ENCODE measurements at regions not wholly inside any gene's neighbourhood (a gene's known extent, or its start where the extent isn't known, plus 50 kb on each side); places are given as distances from the start of the nearest gene placed in this dataset.

DNA sequence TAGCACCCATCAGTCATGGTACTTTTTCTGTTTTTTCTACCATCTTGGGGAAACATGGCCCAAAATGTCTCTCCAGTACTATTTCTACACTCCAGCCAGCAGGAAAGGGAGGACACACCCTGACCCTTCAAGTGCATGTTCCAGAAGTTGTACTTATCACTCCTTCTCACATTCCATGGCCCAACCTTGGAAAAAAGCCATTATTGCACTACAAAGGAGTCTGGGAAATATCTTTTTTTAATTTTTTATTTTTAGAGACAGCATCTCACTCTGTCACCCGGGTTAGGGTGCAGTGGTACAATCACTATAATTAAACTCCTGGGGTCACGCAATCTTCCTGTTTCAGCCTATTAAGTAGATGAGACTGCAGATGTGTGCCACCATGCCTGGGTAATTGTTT lies 100.0 kb upstream of the PPP2R3A start:
- ATAC-seq (replicated peaks in 1 of 4): no peak
- Histone ChIP-seq H3K4me1 (ENCODE audit: control insufficient read depth in 1 of 2, extremely low read depth in 1 of 2, insufficient read depth in 2 of 2, low read length in 2 of 2) (no peaks in the 10 kb centered on the region), H3K27me3 (replicated peaks in 1 of 2; ENCODE audit: control insufficient read depth in 2 of 2, extremely low read depth in 1 of 2, insufficient read depth in 2 of 2, low read length in 1 of 2) (no peaks in the 10 kb centered on the region), H3K27ac (ENCODE audit: low read length) (no peak overlapping the region), H3K9me3 (no peaks in the 10 kb centered on the region), H3K4me3 (ENCODE audit: control insufficient read depth in 1 of 2, extremely low read depth in 1 of 2, low read length in 1 of 2) (no peak overlapping the region), H3K36me3 (ENCODE audit: control insufficient read depth in 2 of 2, extremely low read depth in 1 of 2, insufficient read depth in 1 of 2, low read length in 1 of 2) (no peaks in the 10 kb centered on the region)
- POLR2A ChIA-PET: no interaction called here
- Mint-ChIP-seq H3K4me1 (no peaks in the 10 kb centered on the region), H3K4me3 (no peak overlapping the region), H3K27me3 (peaks cover 3 to 4% of the 10 kb centered on the region in 2 donors), H3K27ac (no peak overlapping the region), H3K36me3 (no peaks in the 10 kb centered on the region), H3K9me3 (peaks cover 0 to 10% (median 5%) of the 10 kb centered on the region in 3 donors)
- CTCF ChIA-PET: no interaction called here
- DNase-seq: no peak
- WGBS (ENCODE audit: insufficient coverage): no CpG with 5 or more reads among the region's 2 CpGs

DNA sequence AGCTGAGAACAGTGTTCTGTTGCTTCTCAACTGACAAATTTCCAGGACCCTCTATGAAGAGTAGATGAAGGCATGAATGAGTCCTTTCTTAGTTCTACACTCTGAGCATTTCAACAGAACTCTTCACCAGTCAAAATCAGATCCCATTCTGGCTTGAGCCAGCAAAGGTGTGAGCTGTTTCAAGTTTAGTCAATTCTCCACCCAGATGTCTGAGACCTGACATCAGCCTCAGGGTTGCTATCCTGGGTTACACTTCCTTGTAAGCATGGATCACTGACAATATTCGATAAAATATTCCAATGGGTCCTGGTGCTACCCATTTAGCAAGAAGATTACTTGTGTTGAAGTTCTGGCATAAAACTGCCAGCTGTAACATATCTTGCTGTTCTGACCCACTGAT lies 97.6 kb upstream of the PPP2R3A start:
- Histone ChIP-seq H3K4me1 (ENCODE audit: control insufficient read depth in 1 of 2, extremely low read depth in 1 of 2, insufficient read depth in 2 of 2, low read length in 2 of 2) (no peaks in the 10 kb centered on the region), H3K27me3 (replicated peaks in 1 of 2; ENCODE audit: control insufficient read depth in 2 of 2, extremely low read depth in 1 of 2, insufficient read depth in 2 of 2, low read length in 1 of 2) (no peaks in the 10 kb centered on the region), H3K4me3 (ENCODE audit: control insufficient read depth in 1 of 2, extremely low read depth in 1 of 2, low read length in 1 of 2) (no peak overlapping the region), H3K9me3 (no peaks in the 10 kb centered on the region), H3K36me3 (ENCODE audit: control insufficient read depth in 2 of 2, extremely low read depth in 1 of 2, insufficient read depth in 1 of 2, low read length in 1 of 2) (no peaks in the 10 kb centered on the region), H3K27ac (ENCODE audit: low read length) (no peak overlapping the region)
- H3K36me3 Mint-ChIP-seq: no peaks in the 10 kb centered on the region
- H3K4me1 Mint-ChIP-seq: no peaks in the 10 kb centered on the region
- POLR2A ChIA-PET: no interaction called here
- ATAC-seq (replicated peaks in 1 of 4) (no peak), DNase-seq (no peak)
- H3K9me3 Mint-ChIP-seq: peaks cover 5 to 10% (median 9%) of the 10 kb centered on the region in 3 donors
- H3K4me3 Mint-ChIP-seq: no peak overlapping the region
- H3K27ac Mint-ChIP-seq: no peak overlapping the region
- 83% methylated on average over 1 of the region's 1 CpG for WGBS (ENCODE audit: insufficient coverage)
- CTCF ChIA-PET: no interaction called here
- H3K27me3 Mint-ChIP-seq: peaks cover 3 to 4% of the 10 kb centered on the region in 2 donors

DNA sequence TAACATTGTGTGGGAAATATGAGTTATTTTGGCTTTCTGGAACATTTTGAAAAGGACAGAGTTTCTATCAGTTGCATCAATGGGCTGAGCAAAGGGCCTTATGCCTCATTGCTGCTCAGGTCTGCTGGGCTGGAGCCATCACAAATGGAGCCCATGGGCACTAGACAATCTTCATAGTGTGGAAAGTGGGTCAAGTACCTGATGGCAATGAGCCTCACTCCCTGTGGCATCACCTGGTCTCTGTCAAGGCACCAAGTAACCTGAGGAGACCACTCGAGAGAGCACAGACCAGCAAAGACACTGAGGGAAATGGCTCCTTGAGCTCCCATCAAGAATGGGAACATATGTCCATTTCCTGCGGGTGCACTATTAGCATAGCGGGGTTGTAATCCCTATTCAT lies 96.7 kb upstream of the PPP2R3A start:
- H3K36me3 Mint-ChIP-seq: no peaks in the 10 kb centered on the region
- no peak for ATAC-seq (replicated peaks in 1 of 4)
- peaks cover 3 to 4% of the 10 kb centered on the region in 2 donors for H3K27me3 Mint-ChIP-seq
- peaks cover 13 to 18% (median 18%) of the 10 kb centered on the region in 3 donors for H3K9me3 Mint-ChIP-seq
- H3K27ac ChIP-seq (ENCODE audit: low read length): no peak overlapping the region
- H3K4me1 Mint-ChIP-seq: no peaks in the 10 kb centered on the region
- CTCF ChIA-PET: no interaction called here
- no peak overlapping the region for H3K4me3 Mint-ChIP-seq
- H3K4me1 ChIP-seq (ENCODE audit: control insufficient read depth in 1 of 2, extremely low read depth in 1 of 2, insufficient read depth in 2 of 2, low read length in 2 of 2): no peaks in the 10 kb centered on the region
- no peaks in the 10 kb centered on the region for H3K27me3 ChIP-seq (replicated peaks in 1 of 2; ENCODE audit: control insufficient read depth in 2 of 2, extremely low read depth in 1 of 2, insufficient read depth in 2 of 2, low read length in 1 of 2)
- no peak for DNase-seq
- WGBS (ENCODE audit: insufficient coverage): 89% methylated on average over 1 of the region's 3 CpGs
- H3K9me3 ChIP-seq: no peaks in the 10 kb centered on the region
- POLR2A ChIA-PET: no interaction called here
- H3K36me3 ChIP-seq (ENCODE audit: control insufficient read depth in 2 of 2, extremely low read depth in 1 of 2, insufficient read depth in 1 of 2, low read length in 1 of 2): no peaks in the 10 kb centered on the region
- no peak overlapping the region for H3K4me3 ChIP-seq (ENCODE audit: control insufficient read depth in 1 of 2, extremely low read depth in 1 of 2, low read length in 1 of 2)
- no peak overlapping the region for H3K27ac Mint-ChIP-seq

- Histone ChIP-seq H3K36me3 (ENCODE audit: control insufficient read depth in 2 of 2, extremely low read depth in 1 of 2, insufficient read depth in 1 of 2, low read length in 1 of 2) (no peaks in the 10 kb centered on the region), H3K9me3 (no peaks in the 10 kb centered on the region), H3K4me1 (ENCODE audit: control insufficient read depth in 1 of 2, extremely low read depth in 1 of 2, insufficient read depth in 2 of 2, low read length in 2 of 2) (no peaks in the 10 kb centered on the region), H3K27me3 (replicated peaks in 1 of 2; ENCODE audit: control insufficient read depth in 2 of 2, extremely low read depth in 1 of 2, insufficient read depth in 2 of 2, low read length in 1 of 2) (no peaks in the 10 kb centered on the region), H3K4me3 (ENCODE audit: control insufficient read depth in 1 of 2, extremely low read depth in 1 of 2, low read length in 1 of 2) (no peak overlapping the region), H3K27ac (ENCODE audit: low read length) (no peak overlapping the region)
- ChIA-PET CTCF (no interaction called here), POLR2A (no interaction called here)
- no peak for ATAC-seq (replicated peaks in 1 of 4)
- H3K27me3 Mint-ChIP-seq: peaks cover 0 to 2% of the 10 kb centered on the region in 2 donors
- peaks cover 16 to 22% (median 20%) of the 10 kb centered on the region in 3 donors for H3K9me3 Mint-ChIP-seq
- no peak overlapping the region for H3K27ac Mint-ChIP-seq
- H3K4me1 Mint-ChIP-seq: no peaks in the 10 kb centered on the region
- WGBS (ENCODE audit: insufficient coverage): no CpG with 5 or more reads among the region's 2 CpGs
- H3K36me3 Mint-ChIP-seq: no peaks in the 10 kb centered on the region
- H3K4me3 Mint-ChIP-seq: no peak overlapping the region
- no peak for DNase-seq
Measured at GRCh38 chr3:135869439-135870105, 96.0 kb upstream of the PPP2R3A start.

- Mint-ChIP-seq H3K4me1 (no peaks in the 10 kb centered on the region), H3K27me3 (peaks cover 0 to 2% of the 10 kb centered on the region in 2 donors)
- POLR2A ChIA-PET: no interaction called here
Measured at GRCh38 chr3:135871311-135871710, 94.2 kb upstream of the PPP2R3A start.

DNA sequence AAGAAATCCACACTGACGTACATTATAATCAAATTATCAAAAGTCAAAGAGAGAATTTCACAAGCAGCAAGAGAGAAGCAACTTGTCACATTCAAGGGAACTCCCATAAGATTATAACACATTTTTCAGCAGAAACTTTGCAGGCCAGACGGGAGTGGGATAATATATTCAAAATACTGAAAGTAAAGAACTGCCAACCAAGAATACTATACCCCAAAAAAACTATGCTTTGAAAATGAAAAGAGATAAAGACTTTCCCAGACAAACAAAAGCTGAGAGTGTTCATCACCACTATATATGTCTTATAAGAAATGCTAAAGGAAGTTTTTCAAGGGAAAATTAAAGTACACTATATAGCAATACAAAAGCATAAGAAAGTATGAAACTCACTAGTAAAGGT lies 91.5 kb upstream of the PPP2R3A start:
- POLR2A ChIA-PET: no interaction called here
- Histone ChIP-seq H3K9me3 (no peaks in the 10 kb centered on the region), H3K27me3 (replicated peaks in 1 of 2; ENCODE audit: control insufficient read depth in 2 of 2, extremely low read depth in 1 of 2, insufficient read depth in 2 of 2, low read length in 1 of 2) (peaks cover 0 to 2% of the 10 kb centered on the region in 2 experiments), H3K27ac (ENCODE audit: low read length) (no peak overlapping the region), H3K36me3 (ENCODE audit: control insufficient read depth in 2 of 2, extremely low read depth in 1 of 2, insufficient read depth in 1 of 2, low read length in 1 of 2) (no peaks in the 10 kb centered on the region), H3K4me1 (ENCODE audit: control insufficient read depth in 1 of 2, extremely low read depth in 1 of 2, insufficient read depth in 2 of 2, low read length in 2 of 2) (no peaks in the 10 kb centered on the region), H3K4me3 (ENCODE audit: control insufficient read depth in 1 of 2, extremely low read depth in 1 of 2, low read length in 1 of 2) (no peak overlapping the region)
- H3K36me3 Mint-ChIP-seq: no peaks in the 10 kb centered on the region
- no peak overlapping the region for H3K4me3 Mint-ChIP-seq
- H3K4me1 Mint-ChIP-seq: no peaks in the 10 kb centered on the region
- DNase-seq (no peak), ATAC-seq (replicated peaks in 1 of 4) (no peak)
- no CpG with 5 or more reads among the region's 2 CpGs for WGBS (ENCODE audit: insufficient coverage)
- no peak overlapping the region for H3K27ac Mint-ChIP-seq
- peaks cover 0 to 2% of the 10 kb centered on the region in 2 donors for H3K27me3 Mint-ChIP-seq
- CTCF ChIA-PET: no interaction called here
- H3K9me3 Mint-ChIP-seq: peaks cover 12 to 20% (median 12%) of the 10 kb centered on the region in 3 donors

More at GRCh38 chr3:135871311-135871710, 94.2 kb upstream of the PPP2R3A start:
- Histone ChIP-seq H3K36me3 (ENCODE audit: control insufficient read depth in 2 of 2, extremely low read depth in 1 of 2, insufficient read depth in 1 of 2, low read length in 1 of 2) (no peaks in the 10 kb centered on the region), H3K4me1 (ENCODE audit: control insufficient read depth in 1 of 2, extremely low read depth in 1 of 2, insufficient read depth in 2 of 2, low read length in 2 of 2) (no peaks in the 10 kb centered on the region), H3K27me3 (replicated peaks in 1 of 2; ENCODE audit: control insufficient read depth in 2 of 2, extremely low read depth in 1 of 2, insufficient read depth in 2 of 2, low read length in 1 of 2) (peaks cover 0 to 2% of the 10 kb centered on the region in 2 experiments), H3K9me3 (no peaks in the 10 kb centered on the region), H3K27ac (ENCODE audit: low read length) (no peak overlapping the region), H3K4me3 (ENCODE audit: control insufficient read depth in 1 of 2, extremely low read depth in 1 of 2, low read length in 1 of 2) (no peak overlapping the region)
- DNase-seq (no peak), ATAC-seq (replicated peaks in 1 of 4) (no peak)
- CTCF ChIA-PET: no interaction called here
- H3K36me3 Mint-ChIP-seq: no peaks in the 10 kb centered on the region
- no peak overlapping the region for H3K4me3 Mint-ChIP-seq
- H3K27ac Mint-ChIP-seq: no peak overlapping the region
- peaks cover 16 to 20% (median 18%) of the 10 kb centered on the region in 3 donors for H3K9me3 Mint-ChIP-seq
- 80% methylated on average over 1 of the region's 1 CpG for WGBS (ENCODE audit: insufficient coverage)

- Histone ChIP-seq H3K27ac (ENCODE audit: low read length) (no peak overlapping the region), H3K9me3 (no peaks in the 10 kb centered on the region), H3K4me3 (ENCODE audit: control insufficient read depth in 1 of 2, extremely low read depth in 1 of 2, low read length in 1 of 2) (no peak overlapping the region), H3K4me1 (ENCODE audit: control insufficient read depth in 1 of 2, extremely low read depth in 1 of 2, insufficient read depth in 2 of 2, low read length in 2 of 2) (no peaks in the 10 kb centered on the region), H3K36me3 (ENCODE audit: control insufficient read depth in 2 of 2, extremely low read depth in 1 of 2, insufficient read depth in 1 of 2, low read length in 1 of 2) (no peaks in the 10 kb centered on the region), H3K27me3 (replicated peaks in 1 of 2; ENCODE audit: control insufficient read depth in 2 of 2, extremely low read depth in 1 of 2, insufficient read depth in 2 of 2, low read length in 1 of 2) (peaks cover 0 to 2% of the 10 kb centered on the region in 2 experiments)
- Mint-ChIP-seq H3K9me3 (peaks cover 5 to 7% (median 7%) of the 10 kb centered on the region in 3 donors), H3K27ac (no peak overlapping the region), H3K4me3 (no peak overlapping the region), H3K27me3 (peaks cover 0 to 2% of the 10 kb centered on the region in 2 donors), H3K36me3 (no peaks in the 10 kb centered on the region), H3K4me1 (no peaks in the 10 kb centered on the region)
- no peak for DNase-seq
- ChIA-PET CTCF (no interaction called here), POLR2A (no interaction called here)
- no peak for ATAC-seq (replicated peaks in 1 of 4)
- WGBS (ENCODE audit: insufficient coverage): no CpG with 5 or more reads among the region's 3 CpGs
Measured at GRCh38 chr3:135878501-135878900, 87.0 kb upstream of the PPP2R3A start.
